Epithelial cell of prostate (primary cell): ENCODE measurements at regions not wholly inside any gene's neighbourhood (a gene's known extent, or its start where the extent isn't known, plus 50 kb on each side); places are given as distances from the start of the nearest gene placed in this dataset.

Source experiments
- DNase-seq: peaks from one replicate; pipeline ENCODE4 v3.0.0-alpha.2; 2011; ENCODE audit warnings: low read depth, low spot score
- H3K27ac ChIP-seq: fragments of 450-650 bp; 2 replicates; pipeline ENCODE4 v1.5.1; 2017; ENCODE audit warnings: mild to moderate bottlenecking

- H3K27ac ChIP-seq: no peak overlapping the region
- DNase-seq: no peak
These were observed 352.4 kb downstream of the IRX2 start for GRCh38 chr5:2399096-2399495.

GRCh38 chr5:2393556-2393955, 357.9 kb downstream of the IRX2 start:
- H3K27ac ChIP-seq: no peak overlapping the region
- DNase-seq: no peak

- DNase-seq: no peak
- H3K27ac ChIP-seq: no peak overlapping the region
These were observed 359.9 kb downstream of the IRX2 start for GRCh38 chr5:2391566-2391965.

- H3K27ac ChIP-seq: no peak overlapping the region
- DNase-seq: no peak
These were observed 360.5 kb downstream of the IRX2 start for GRCh38 chr5:2391021-2391420.

GRCh38 chr5:2388571-2388970, 362.9 kb downstream of the IRX2 start:
- H3K27ac ChIP-seq: no peak overlapping the region
- no peak for DNase-seq

- H3K27ac ChIP-seq: no peak overlapping the region
- DNase-seq: no peak
These were observed 363.7 kb downstream of the IRX2 start for GRCh38 chr5:2387634-2388325.

- no peak for DNase-seq
- H3K27ac ChIP-seq: no peak overlapping the region
These were observed 364.2 kb downstream of the IRX2 start for GRCh38 chr5:2387250-2387633.

GRCh38 chr5:2385818-2386217, 365.7 kb downstream of the IRX2 start:
- no peak overlapping the region for H3K27ac ChIP-seq
- no peak for DNase-seq

GRCh38 chr5:2383698-2384065, 367.8 kb downstream of the IRX2 start:
- no peak overlapping the region for H3K27ac ChIP-seq
- DNase-seq: no peak

GRCh38 chr5:2382776-2383697, 368.4 kb downstream of the IRX2 start:
- no peak overlapping the region for H3K27ac ChIP-seq
- DNase-seq: no peak

GRCh38 chr5:2381861-2382260, 369.6 kb downstream of the IRX2 start:
- no peak for DNase-seq
- H3K27ac ChIP-seq: no peak overlapping the region

GRCh38 chr5:2381070-2381469, 370.4 kb downstream of the IRX2 start:
- DNase-seq: no peak
- H3K27ac ChIP-seq: no peak overlapping the region

GRCh38 chr5:2378976-2379375, 372.5 kb downstream of the IRX2 start:
- no peak for DNase-seq
- no peak overlapping the region for H3K27ac ChIP-seq

GRCh38 chr5:2378108-2378507, 373.4 kb downstream of the IRX2 start:
- no peak for DNase-seq
- no peak overlapping the region for H3K27ac ChIP-seq

- DNase-seq: no peak
- no peak overlapping the region for H3K27ac ChIP-seq
These were observed 375.0 kb downstream of the IRX2 start for GRCh38 chr5:2376486-2376885.

- DNase-seq: no peak
- no peak overlapping the region for H3K27ac ChIP-seq
These were observed 375.7 kb downstream of the IRX2 start for GRCh38 chr5:2375757-2376250.

- no peak overlapping the region for H3K27ac ChIP-seq
- DNase-seq: no peak
These were observed 376.2 kb downstream of the IRX2 start for GRCh38 chr5:2375291-2375690.

- no peak for DNase-seq
- no peak overlapping the region for H3K27ac ChIP-seq
These were observed 376.8 kb downstream of the IRX2 start for GRCh38 chr5:2374703-2375102.

GRCh38 chr5:2373631-2374030, 377.8 kb downstream of the IRX2 start:
- no peak overlapping the region for H3K27ac ChIP-seq
- DNase-seq: no peak

GRCh38 chr5:2371419-2371710, 380.1 kb downstream of the IRX2 start:
- H3K27ac ChIP-seq: no peak overlapping the region

GRCh38 chr5:2370626-2371418, 380.7 kb downstream of the IRX2 start:
- no peak for DNase-seq
- no peak overlapping the region for H3K27ac ChIP-seq

More at GRCh38 chr5:2371419-2371710, 380.1 kb downstream of the IRX2 start:
- DNase-seq: no peak
